ENCODE measurements at regions not wholly inside any gene's neighbourhood (a gene's known extent, or its start where the extent isn't known, plus 50 kb on each side); places are given as distances from the start of the nearest gene placed in this dataset.

DNA sequence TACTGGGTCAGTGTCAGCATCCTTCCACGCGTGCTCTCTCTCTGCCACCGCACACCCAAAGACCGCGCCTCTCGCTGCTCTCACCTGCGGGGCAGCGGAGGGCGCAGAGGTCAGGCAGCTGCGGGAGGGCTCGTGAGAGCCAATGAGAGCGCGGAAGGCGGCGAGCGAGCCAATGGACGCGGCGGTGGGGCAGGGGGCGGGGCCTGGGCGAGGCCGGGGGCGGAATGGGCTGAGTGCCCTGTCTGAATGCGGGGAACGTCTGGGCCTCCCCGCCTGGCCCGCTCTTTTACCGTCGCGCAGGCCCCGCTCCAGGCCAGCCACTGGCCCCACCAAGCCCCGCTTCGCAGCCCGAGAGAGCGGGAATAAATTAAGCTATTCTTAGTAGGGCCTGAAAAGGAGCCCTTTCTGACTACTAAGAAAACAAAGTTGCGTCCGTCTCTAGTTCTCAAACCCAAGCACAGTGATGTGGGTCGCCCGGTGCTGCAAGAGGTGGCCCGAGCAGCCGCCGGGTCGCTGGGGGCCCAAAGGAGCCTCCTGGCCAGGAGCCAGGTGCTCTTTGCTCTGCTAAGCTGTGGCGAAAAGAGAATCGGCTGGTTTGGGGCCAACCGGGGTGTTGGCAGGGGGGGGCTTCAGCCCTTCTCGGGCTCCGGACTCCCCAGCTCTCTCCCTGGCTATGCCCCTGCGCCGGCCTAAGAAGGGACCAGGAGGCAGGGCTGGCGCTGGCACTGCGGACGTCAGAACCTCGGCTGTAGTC lies 81.1 kb upstream of the GLI2 start:
- TF ChIP-seq, protein P1, sequence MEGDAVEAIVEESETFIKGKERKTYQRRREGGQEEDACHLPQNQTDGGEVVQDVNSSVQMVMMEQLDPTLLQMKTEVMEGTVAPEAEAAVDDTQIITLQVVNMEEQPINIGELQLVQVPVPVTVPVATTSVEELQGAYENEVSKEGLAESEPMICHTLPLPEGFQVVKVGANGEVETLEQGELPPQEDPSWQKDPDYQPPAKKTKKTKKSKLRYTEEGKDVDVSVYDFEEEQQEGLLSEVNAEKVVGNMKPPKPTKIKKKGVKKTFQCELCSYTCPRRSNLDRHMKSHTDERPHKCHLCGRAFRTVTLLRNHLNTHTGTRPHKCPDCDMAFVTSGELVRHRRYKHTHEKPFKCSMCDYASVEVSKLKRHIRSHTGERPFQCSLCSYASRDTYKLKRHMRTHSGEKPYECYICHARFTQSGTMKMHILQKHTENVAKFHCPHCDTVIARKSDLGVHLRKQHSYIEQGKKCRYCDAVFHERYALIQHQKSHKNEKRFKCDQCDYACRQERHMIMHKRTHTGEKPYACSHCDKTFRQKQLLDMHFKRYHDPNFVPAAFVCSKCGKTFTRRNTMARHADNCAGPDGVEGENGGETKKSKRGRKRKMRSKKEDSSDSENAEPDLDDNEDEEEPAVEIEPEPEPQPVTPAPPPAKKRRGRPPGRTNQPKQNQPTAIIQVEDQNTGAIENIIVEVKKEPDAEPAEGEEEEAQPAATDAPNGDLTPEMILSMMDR (IDR thresholded peaks at IDR 0.05) = no peak
- no peak for TF ChIP-seq POLR2A (IDR thresholded peaks at IDR 0.05)
